HG03432 (cell line): ENCODE measurements at regions not wholly inside any gene's neighbourhood (a gene's known extent, or its start where the extent isn't known, plus 50 kb on each side); places are given as distances from the start of the nearest gene placed in this dataset.
A peak's percentile ranks its signal among the peaks of the same experiment; 100 is the strongest.

ENCODE experiments used
- ATAC-seq: cut with Tn5 transposase; IDR thresholded peaks from one replicate; pipeline ENCODE4 v1.9.1; 2021; ENCODE audit warnings: mild to moderate bottlenecking, moderate library complexity; ENCODE audit not compliant: unreplicated experiment

DNA sequence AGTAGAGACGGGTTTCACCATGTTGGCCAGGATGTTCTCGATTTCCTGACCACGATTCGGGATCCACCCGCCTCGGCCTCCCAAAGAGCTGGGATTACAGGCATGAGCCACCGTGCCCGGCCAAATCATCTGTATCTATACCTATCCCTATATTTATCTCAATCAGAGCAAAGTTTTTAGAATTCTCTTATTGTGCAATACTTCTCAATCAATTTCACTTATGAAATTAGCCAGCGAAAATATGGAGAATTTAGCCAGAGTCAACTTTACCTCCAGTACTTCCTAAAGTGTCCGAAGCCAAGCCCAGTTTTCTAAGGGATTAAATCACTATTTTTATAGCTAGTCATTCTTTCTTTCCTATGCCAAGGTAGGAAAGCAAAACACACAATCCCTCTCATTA, 319.1 kb upstream of the PFKP start:
- no peak for ATAC-seq

GRCh38 chr10:2746638-2747037, 320.7 kb upstream of the PFKP start:
- no peak for ATAC-seq

DNA sequence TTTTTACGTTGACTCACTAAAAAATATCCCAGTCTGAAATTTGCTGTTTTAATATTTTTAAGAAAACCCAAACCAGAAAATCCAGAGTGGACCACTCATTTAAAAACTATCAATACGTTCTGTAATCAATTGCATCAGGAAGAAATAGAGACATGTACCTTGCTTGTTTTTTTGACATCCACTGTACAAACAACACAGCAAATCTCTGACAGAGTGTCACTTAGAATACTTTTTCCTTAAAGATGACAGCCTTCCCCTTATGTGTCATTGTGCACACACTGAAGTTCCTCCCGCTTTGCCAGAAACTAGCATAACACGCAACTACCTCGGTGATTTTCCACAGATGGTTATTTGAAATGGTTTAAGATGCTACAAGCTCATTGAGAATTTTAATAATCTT, 321.7 kb upstream of the PFKP start:
- ATAC-seq, result no peak

GRCh38 chr10:2744547-2745200, 322.7 kb upstream of the PFKP start:
- no peak for ATAC-seq

DNA sequence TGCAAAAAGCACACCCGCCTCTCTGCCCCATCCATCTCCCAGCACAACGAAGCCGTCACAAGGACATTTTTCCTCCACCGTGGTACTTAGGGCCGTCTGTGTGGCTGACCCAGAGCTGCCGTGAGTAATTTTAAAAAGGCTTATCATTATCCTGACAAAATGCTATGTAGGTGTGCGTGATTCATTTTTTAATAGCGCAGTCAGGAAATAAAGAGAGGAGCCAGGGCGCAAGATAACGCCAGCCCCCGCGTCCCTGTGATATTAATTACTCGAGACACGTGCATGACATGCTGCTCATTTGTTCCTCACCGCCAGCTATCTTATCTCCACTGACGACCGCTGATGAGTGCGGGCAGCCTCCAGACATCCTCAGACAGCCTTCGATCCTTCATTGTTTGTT, 332.7 kb upstream of the PFKP start:
- no peak for ATAC-seq

DNA sequence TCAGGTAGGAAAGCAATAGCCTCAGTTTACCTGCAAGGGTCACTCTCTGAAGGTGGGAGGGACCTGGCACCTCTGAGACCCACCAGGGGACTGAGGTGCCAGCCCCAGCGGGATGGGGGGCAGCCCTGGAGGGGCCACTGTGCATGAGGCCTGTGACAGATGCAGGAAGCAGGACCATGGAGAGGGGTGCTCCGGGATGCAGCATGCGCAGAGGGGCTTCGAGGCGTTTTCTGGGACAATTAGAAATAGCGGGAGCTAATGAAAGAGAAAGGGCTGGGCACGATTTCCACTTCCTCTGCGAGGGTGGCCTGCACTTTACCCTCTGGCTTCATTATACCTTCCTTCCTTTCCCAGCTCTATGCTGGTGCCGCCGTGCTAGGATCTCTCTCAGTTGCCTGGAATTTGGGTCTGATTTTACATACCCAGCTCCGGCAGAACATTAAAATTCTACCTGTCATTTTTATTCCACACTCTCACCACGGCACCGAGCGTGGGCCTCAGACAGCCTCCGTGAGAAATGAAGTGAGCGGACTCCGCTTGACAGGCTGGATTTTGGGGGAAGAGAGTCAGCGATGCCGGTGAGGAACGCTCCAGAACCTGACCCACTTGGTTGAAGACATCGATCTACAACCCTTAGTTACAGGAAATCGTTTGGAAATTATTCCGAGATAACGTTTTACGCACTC, 333.9 kb upstream of the PFKP start:
- no peak for ATAC-seq

- ATAC-seq, result no peak
Observed at GRCh38 chr10:2731940-2732339, 335.4 kb upstream of the PFKP start.

GRCh38 chr10:2729197-2729596, 338.2 kb upstream of the PFKP start:
- ATAC-seq, result no peak

DNA sequence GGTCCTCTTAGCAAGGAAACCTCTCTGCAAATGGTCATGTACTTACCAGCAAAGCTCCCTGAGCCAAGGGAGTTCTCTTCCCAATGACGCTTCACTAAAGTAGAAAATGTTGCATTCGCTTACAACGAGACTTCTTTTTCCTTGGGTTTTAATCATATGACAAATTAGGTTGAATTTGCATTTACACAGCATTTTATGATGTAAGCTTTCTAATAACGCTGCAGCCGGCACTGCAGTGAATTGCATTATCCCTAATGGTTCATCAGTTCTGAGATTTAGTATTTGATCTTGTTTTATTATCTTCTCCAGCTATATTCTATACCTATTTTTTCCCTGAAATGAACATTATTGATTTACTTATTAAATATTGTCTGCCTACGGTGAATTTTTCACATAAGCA, 339.3 kb upstream of the PFKP start:
- no peak for ATAC-seq

DNA sequence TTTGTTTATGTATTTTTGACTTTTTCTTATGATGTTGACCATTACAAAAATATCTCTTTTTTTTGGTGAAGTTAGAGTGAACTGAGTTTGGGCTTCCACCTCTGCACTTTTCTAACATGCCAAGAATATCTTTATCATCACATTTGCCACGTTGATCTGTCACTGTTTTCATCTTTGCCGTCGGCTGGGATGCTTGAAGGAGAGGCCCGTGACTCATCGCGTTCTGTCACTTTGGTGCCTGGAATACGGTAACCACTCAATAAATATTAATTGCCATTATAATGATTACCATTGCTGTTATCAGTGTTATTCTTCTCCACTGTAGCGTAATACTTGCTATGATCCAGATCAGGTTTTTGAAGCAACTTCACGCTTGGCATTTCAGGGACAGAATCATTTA, 350.8 kb upstream of the PFKP start:
- no peak for ATAC-seq

DNA sequence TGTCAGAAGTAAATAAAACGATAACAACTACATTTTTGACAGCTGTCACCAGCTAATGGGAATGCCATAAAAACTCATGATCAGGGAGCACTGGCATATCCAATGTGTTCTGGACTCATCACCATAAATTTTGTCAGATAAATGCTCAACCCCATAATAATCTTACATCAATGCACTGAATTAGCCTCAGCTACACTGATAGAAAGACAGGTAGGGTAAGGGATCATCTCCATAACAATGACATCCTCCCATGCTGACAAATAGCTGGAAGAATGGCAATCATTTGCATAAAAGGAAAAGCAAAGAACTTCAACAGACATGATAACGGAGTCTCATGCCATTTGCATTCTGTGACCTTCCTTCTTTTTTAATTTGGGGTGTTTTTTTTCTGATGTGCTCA, 352.8 kb upstream of the PFKP start:
- ATAC-seq, result no peak

- ATAC-seq, result no peak
Observed at GRCh38 chr10:2703953-2704352, 363.4 kb upstream of the PFKP start.

GRCh38 chr10:2701802-2702201, 365.5 kb upstream of the PFKP start:
- no peak for ATAC-seq

DNA sequence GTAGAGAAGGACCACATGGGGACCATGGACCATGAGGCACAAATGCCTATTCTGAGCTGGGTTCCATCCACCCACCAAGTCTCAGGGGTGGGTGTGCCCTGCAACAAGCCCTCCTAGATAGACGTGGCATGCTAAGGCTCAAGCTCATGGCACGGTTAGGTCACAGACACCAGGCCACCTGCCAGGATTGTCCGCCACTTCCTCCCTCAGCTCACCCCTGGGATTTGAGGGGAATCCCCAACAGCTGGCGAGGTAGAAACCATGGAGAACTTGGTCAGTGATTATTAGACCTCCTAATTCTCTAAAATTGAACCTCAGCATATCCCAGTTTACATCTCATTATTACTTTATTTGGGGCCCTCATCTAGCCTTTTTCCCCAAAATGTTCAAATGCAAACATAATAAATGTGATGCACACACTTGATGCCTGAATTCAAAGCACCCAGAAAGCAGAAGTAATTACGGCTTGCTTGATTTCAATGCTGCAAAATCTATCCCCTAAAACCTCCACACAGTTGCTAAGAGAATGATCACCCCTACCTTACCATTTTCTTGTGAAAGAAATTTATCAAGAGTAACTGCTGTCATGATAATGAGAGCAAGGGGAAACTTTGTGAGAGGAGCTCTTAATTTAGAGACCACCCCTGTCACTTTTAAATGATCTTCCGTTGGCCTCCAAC, 366.6 kb upstream of the PFKP start:
- peak; percentile 83 for ATAC-seq

GRCh38 chr10:2688958-2689357, 378.4 kb upstream of the PFKP start:
- no peak for ATAC-seq

GRCh38 chr10:2686691-2687090, 380.7 kb upstream of the PFKP start:
- no peak for ATAC-seq

- no peak for ATAC-seq
Observed at GRCh38 chr10:2682491-2682890, 384.9 kb upstream of the PFKP start.

DNA sequence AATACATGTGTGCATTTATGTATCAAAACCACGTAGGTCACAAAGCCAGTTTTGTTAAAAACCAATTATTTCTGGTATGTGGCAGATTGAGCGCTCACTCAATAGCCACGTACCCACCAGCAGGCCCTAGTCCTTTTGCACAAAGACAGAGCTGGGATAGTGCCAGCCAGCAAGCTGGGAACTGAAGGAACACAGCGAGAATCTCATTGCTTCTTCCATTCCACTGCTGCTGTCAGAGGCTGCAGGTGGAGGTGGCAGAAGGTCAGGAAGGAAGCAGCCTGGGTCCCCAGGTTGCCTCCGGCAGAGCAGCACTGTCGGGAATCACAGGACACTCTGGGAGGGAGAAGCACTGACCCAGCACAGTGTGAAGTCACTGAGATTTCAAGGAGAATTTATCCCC, 385.5 kb upstream of the PFKP start:
- ATAC-seq, result no peak

GRCh38 chr10:2680821-2681220, 386.5 kb upstream of the PFKP start:
- ATAC-seq, result no peak

- no peak for ATAC-seq
Observed at GRCh38 chr10:2679646-2680045, 387.7 kb upstream of the PFKP start.

- no peak for ATAC-seq
Observed at GRCh38 chr10:2676455-2676854, 390.9 kb upstream of the PFKP start.

- no peak for ATAC-seq
Observed at GRCh38 chr10:2674451-2674850, 392.9 kb upstream of the PFKP start.
